ENCODE measurements at regions not wholly inside any gene's neighbourhood (a gene's known extent, or its start where the extent isn't known, plus 50 kb on each side); places are given as distances from the start of the nearest gene placed in this dataset.
"Not testable (repeated sequence)": the region's sequence is repeated elsewhere in the genome, so short reads cannot be mapped to it uniquely, and the experiment has no call there.

- not testable (repeated sequence) for TF ChIP-seq CTCF (optimal IDR thresholded peaks at IDR 0.05 in 1 of 3, IDR thresholded peaks at IDR 0.05 in 1 of 3, conservative IDR thresholded peaks at IDR 0.05 in 1 of 3; ENCODE audit: extremely low read depth in 1 of 3, insufficient read depth in 2 of 3, low read length in 3 of 3); EZH2 (IDR thresholded peaks at IDR 0.05; ENCODE audit: low read length)
Observed at GRCh38 chr4:159939681-159940080, 836.8 kb downstream of the RAPGEF2 start.

Data from keratinocyte (primary cell).